ENCODE measurements at regions not wholly inside any gene's neighbourhood (a gene's known extent, or its start where the extent isn't known, plus 50 kb on each side); places are given as distances from the start of the nearest gene placed in this dataset.

DNA sequence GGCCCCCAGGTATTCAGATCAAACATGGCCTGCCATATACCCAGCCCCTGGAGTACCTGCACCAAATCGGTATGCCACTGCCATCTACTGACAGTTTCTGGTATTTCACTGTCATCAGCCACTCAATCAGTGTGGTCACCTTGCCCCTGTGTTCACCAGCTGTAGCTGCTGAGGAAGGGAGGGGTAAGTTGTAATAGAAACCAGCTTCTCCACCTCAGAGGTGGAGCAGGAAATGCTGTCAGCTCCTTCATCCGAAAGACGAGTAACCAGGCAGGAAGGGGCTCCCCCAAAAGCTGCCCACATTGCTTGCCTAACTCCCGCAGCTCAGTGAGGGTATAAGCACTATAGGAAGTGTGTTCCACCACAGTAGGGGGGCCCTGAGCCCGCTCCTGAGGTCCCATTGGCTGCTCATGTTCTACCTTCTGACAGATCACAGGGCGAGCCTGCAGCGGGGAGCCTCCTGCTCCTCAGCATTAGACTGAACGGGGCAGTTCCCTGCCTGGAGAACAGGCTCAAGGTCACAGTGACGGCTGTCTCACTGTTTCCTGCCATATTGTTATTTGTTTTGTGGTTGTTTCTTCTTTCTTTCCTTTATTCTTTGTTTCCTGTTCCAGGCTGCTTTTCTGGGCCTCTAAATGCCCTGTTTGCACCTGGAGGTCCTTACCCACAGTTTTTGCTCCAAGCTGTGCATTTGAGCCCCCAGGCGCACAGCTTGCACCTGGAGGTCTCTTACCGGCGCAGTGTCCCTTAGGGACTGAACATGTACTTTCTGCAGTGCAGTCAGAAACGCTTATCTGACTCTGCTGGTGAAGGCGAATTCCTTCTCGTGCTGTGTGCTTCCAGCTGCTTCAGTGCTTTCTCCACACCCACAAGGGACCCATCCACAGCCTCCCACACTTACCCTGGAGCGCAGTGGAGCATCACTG, 1638.3 kb downstream of the MRPL39 start:
- in situ Hi-C loops (cut with MboI): no loop called here
- no peak for TF ChIP-seq EZH2 (IDR thresholded peaks at IDR 0.05; ENCODE audit: insufficient read depth, poor library complexity, severe bottlenecking)
- TF ChIP-seq EZH2phosphoT487 (IDR thresholded peaks at IDR 0.05; ENCODE audit: insufficient read depth, low read depth): no peak
- H2AFZ ChIP-seq: no peak overlapping the region
- 16 to 22% methylated on average over 16 of the region's 16 CpGs for WGBS, 2 experiments (ENCODE audit: low coverage in 1 of 2, low lambda C conversion rate in 2 of 2, missing lambda C conversion rate in 2 of 2)
- H3F3A ChIP-seq (ENCODE audit: insufficient read depth): no peaks in the 10 kb centered on the region
- H3K4me3 ChIP-seq: no peak overlapping the region
- peak; percentile 0 for DNase-seq
- H3K27ac ChIP-seq: no peak overlapping the region
- H3K9me2 ChIP-seq (ENCODE audit: insufficient read depth): no peaks in the 10 kb centered on the region
- no peaks in the 10 kb centered on the region for H3K79me2 ChIP-seq (ENCODE audit: insufficient read depth)
- no peaks in the 10 kb centered on the region for H3K27me3 ChIP-seq (replicated peaks; ENCODE audit: insufficient read depth)
- no peaks in the 10 kb centered on the region for H4K20me1 ChIP-seq (ENCODE audit: insufficient read depth)
- H3K9me3 ChIP-seq (ENCODE audit: low read depth): peaks cover 3% of the 10 kb centered on the region
- no peaks in the 10 kb centered on the region for H3K4me1 ChIP-seq (ENCODE audit: insufficient read depth)
- H3K9ac ChIP-seq: no peak overlapping the region
- no peaks in the 10 kb centered on the region for H3K36me3 ChIP-seq (ENCODE audit: low read depth)
- no peak overlapping the region for H3K4me2 ChIP-seq (ENCODE audit: unreplicated experiment)

DNA sequence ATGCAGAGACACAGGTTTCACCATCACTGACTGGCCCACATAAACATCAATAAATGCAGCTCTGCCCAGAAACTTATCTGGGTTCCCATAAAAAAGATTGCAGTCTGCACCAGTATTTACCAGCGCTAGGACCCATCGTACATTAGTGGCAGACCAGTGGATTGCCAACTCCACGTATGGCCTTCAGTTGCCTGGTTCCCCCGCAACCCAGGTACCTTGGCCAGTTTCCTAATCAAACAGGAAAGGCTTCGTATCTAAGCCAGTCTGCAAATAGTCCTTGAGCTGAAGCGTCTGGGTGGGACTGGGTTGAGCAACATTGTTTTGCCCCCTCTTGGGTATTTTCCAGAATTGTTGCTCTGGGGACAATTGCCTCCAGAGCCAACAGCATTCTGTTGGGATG, 1639.3 kb downstream of the MRPL39 start:
- Histone ChIP-seq H3K27me3 (replicated peaks; ENCODE audit: insufficient read depth) (no peaks in the 10 kb centered on the region), H3K9me2 (ENCODE audit: insufficient read depth) (no peaks in the 10 kb centered on the region), H3K36me3 (ENCODE audit: low read depth) (no peaks in the 10 kb centered on the region), H4K20me1 (ENCODE audit: insufficient read depth) (no peaks in the 10 kb centered on the region), H3K4me2 (ENCODE audit: unreplicated experiment) (no peak overlapping the region), H3K79me2 (ENCODE audit: insufficient read depth) (no peaks in the 10 kb centered on the region), H2AFZ (no peak overlapping the region), H3K9ac (no peak overlapping the region), H3K4me1 (ENCODE audit: insufficient read depth) (no peaks in the 10 kb centered on the region), H3K27ac (no peak overlapping the region), H3K9me3 (ENCODE audit: low read depth) (no peaks in the 10 kb centered on the region), H3F3A (ENCODE audit: insufficient read depth) (no peaks in the 10 kb centered on the region), H3K4me3 (no peak overlapping the region)
- TF ChIP-seq EZH2phosphoT487 (IDR thresholded peaks at IDR 0.05; ENCODE audit: insufficient read depth, low read depth): no peak
- TF ChIP-seq EZH2 (IDR thresholded peaks at IDR 0.05; ENCODE audit: insufficient read depth, poor library complexity, severe bottlenecking): no peak
- in situ Hi-C loops (cut with MboI): no loop called here
- no peak for DNase-seq
- WGBS, 2 experiments (ENCODE audit: low coverage in 1 of 2, low lambda C conversion rate in 2 of 2, missing lambda C conversion rate in 2 of 2): 36 to 49% methylated on average over 6 of the region's 6 CpGs

DNA sequence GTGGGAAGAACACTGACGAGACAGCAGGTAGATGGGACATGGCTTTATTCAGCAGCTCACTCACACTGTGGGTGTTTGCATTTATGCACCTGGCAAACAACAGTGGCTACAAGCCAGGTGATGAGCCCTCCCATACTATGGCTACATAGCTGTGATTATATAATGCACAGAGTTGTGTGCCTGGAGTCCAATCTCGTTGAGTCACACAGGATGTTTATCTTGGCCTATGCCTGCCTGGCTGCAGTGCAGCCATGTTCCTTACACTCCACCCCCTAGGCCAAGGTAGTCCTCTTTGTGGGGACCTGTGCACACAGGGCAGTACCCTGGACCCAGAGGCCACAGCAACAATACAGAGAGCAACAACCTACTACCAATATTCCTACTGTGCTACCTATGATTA, 1643.8 kb downstream of the MRPL39 start:
- no peak for DNase-seq
- WGBS, 2 experiments (ENCODE audit: low coverage in 1 of 2, low lambda C conversion rate in 2 of 2, missing lambda C conversion rate in 2 of 2): 10 to 14% methylated on average over 2 of the region's 2 CpGs
- Histone ChIP-seq H3K4me2 (ENCODE audit: unreplicated experiment) (no peak overlapping the region), H3K79me2 (ENCODE audit: insufficient read depth) (no peaks in the 10 kb centered on the region), H3K4me3 (no peak overlapping the region), H3K36me3 (ENCODE audit: low read depth) (no peaks in the 10 kb centered on the region), H4K20me1 (ENCODE audit: insufficient read depth) (no peaks in the 10 kb centered on the region), H3K9ac (no peak overlapping the region), H3K9me3 (ENCODE audit: low read depth) (peaks cover 10% of the 10 kb centered on the region), H3K27ac (no peak overlapping the region), H3K9me2 (ENCODE audit: insufficient read depth) (no peaks in the 10 kb centered on the region), H3K4me1 (ENCODE audit: insufficient read depth) (no peaks in the 10 kb centered on the region), H3K27me3 (replicated peaks; ENCODE audit: insufficient read depth) (no peaks in the 10 kb centered on the region), H2AFZ (no peak overlapping the region), H3F3A (ENCODE audit: insufficient read depth) (no peaks in the 10 kb centered on the region)
- TF ChIP-seq EZH2phosphoT487 (IDR thresholded peaks at IDR 0.05; ENCODE audit: insufficient read depth, low read depth) (no peak), EZH2 (IDR thresholded peaks at IDR 0.05; ENCODE audit: insufficient read depth, poor library complexity, severe bottlenecking) (no peak)
- in situ Hi-C loops (cut with MboI): no loop called here

DNA sequence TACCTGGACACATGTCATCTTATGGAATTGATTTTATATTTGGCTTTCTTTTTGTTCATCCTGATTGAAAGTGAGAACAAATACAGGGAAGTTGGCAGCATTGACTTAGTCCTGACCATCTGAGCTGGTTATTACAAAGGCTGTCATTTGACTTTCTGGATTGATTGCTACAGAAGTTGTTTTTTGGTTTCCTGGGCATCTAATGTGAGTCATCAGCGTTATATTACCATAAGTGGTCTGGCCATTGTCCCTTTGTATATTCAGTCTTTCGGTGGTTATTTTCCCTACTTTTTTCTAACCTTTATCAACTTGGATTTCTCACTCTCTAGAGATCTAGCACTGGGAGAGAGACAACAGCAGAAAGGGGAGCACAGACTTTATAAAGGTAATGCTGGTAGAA, 1646.5 kb downstream of the MRPL39 start:
- in situ Hi-C loops (cut with MboI): no loop called here
- Histone ChIP-seq H3K9me3 (ENCODE audit: low read depth) (peaks cover 10% of the 10 kb centered on the region), H3K36me3 (ENCODE audit: low read depth) (no peaks in the 10 kb centered on the region), H3K4me1 (ENCODE audit: insufficient read depth) (no peaks in the 10 kb centered on the region), H3K4me3 (no peak overlapping the region), H2AFZ (no peak overlapping the region), H3K9me2 (ENCODE audit: insufficient read depth) (no peaks in the 10 kb centered on the region), H4K20me1 (ENCODE audit: insufficient read depth) (no peaks in the 10 kb centered on the region), H3K9ac (no peak overlapping the region), H3K79me2 (ENCODE audit: insufficient read depth) (no peaks in the 10 kb centered on the region), H3F3A (ENCODE audit: insufficient read depth) (no peaks in the 10 kb centered on the region), H3K4me2 (ENCODE audit: unreplicated experiment) (no peak overlapping the region), H3K27me3 (replicated peaks; ENCODE audit: insufficient read depth) (no peaks in the 10 kb centered on the region), H3K27ac (no peak overlapping the region)
- 23 to 31% methylated on average over 2 of the region's 2 CpGs for WGBS, 2 experiments (ENCODE audit: low coverage in 1 of 2, low lambda C conversion rate in 2 of 2, missing lambda C conversion rate in 2 of 2)
- TF ChIP-seq EZH2phosphoT487 (IDR thresholded peaks at IDR 0.05; ENCODE audit: insufficient read depth, low read depth): no peak
- TF ChIP-seq EZH2 (IDR thresholded peaks at IDR 0.05; ENCODE audit: insufficient read depth, poor library complexity, severe bottlenecking): no peak
- no peak for DNase-seq

All from GM23248 (cell line).